Ovary (tissue), 7 donors: ENCODE measurements at regions not wholly inside any gene's neighbourhood (a gene's known extent, or its start where the extent isn't known, plus 50 kb on each side); places are given as distances from the start of the nearest gene placed in this dataset.

Experiments used
- DNase-seq, 5 donors: peaks; one replicate each; pipeline ENCODE4 v3.0.0-alpha.2; 2019 to 2020
- H3K27ac ChIP-seq, 2 donors: fragments of 200-600 bp; one replicate each; pipeline versions ENCODE4 v1.5.1 to v1.8.0; 2019 to 2022
- H3K27me3 ChIP-seq: fragments of 200-600 bp; one replicate; pipeline ENCODE4 v1.8.0; 2022
- H3K36me3 ChIP-seq: fragments of 200-600 bp; sonication (generic); one replicate; pipeline ENCODE4 v1.5.1; 2019
- H3K4me1 ChIP-seq: one replicate; pipeline ENCODE4 v1.8.1; 2013; ENCODE audit warnings: mild to moderate bottlenecking, moderate library complexity; ENCODE audit not compliant: insufficient read depth
- H3K4me3 ChIP-seq: fragments of 200-600 bp; sonication (generic); one replicate; pipeline ENCODE4 v1.5.1; 2017
- H3K9me3 ChIP-seq, 2 donors: fragments of 200-600 bp in 1 of 2; sonication (generic) in 1 of 2; one replicate each; pipeline versions ENCODE4 v1.5.1 to v1.8.1; 2013 to 2019; ENCODE audit warnings: mild to moderate bottlenecking in 1 of 2, moderate library complexity in 1 of 2
- CTCF ChIP-seq, 3 donors: fragments of 450-650 bp in 2 of 3; fragments of 200-600 bp in 1 of 3; IDR thresholded peaks; one replicate each; pipeline versions ENCODE4 v1.5.1 to v1.8.0; 2016 to 2022; ENCODE audit warnings: antibody characterized with exemption in 3 of 3, mild to moderate bottlenecking in 1 of 3
- EP300 ChIP-seq: sonication (generic); formaldehyde crosslinking; IDR thresholded peaks from one replicate; pipeline ENCODE4 v1.6.1; 2017; ENCODE audit warnings: antibody characterized with exemption
- POLR2A ChIP-seq: fragments of 450-650 bp; IDR thresholded peaks from one replicate; pipeline ENCODE4 v1.6.1; 2017; ENCODE audit warnings: antibody characterized with exemption, mild to moderate bottlenecking, moderate library complexity
- WGBS, 3 donors: extraction: QIAGEN DNeasy Blood & Tissue Kit in 1 of 3; methylation state at CpG; one replicate each; pipeline versions ENCODE4 v1.1.5 to v1.1.7; 2013 to 2017; 5-methylcytosine and 5-hydroxymethylcytosine counted together
- intact Hi-C, 4 donors: fragments of 100-400 bp; cut with DNase I; formaldehyde crosslinking; loops; one replicate each; pipeline versions ENCODE4 v1.11.0 to v1.15.1; 2022 to 2023
- donor health status: DM: no; HTN: no; CAD: no; lungs with moderate emphysema.
- donor health status: DM: no; HTN: no; CAD: no.
- donor health status: Bipolar disorder and iron deficiency.
- donor health status: DM: no; HTN: no; CAD: no.
- donor health status: DM: yes; HTN: yes; CAD: no.

DNA sequence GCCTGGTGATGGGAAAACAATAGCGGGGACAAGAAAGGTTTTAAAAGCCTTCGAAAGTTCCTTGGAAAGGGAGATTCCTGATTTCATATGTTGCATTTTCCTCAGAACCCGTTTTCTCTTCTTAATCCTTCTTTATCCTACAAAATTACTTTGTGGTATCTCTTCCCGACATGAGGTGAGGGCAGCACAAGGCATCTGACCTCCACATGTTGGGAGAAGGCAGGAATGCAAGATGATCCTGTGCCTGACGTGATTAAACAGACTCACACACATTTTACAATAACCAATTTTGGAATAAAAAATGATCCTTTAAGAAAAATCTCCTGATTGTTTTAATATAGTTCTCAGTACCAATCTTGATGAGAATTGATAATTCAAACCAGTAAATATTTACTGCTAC lies 153.3 kb upstream of the MKLN1 start:
- intact Hi-C loops: no loop called here

GRCh38 chr7:131174855-131175254 lies 152.8 kb upstream of the MKLN1 start:
- H3K4me1 ChIP-seq: no peaks in the 10 kb centered on the region
- no peak for DNase-seq
- no peak overlapping the region for H3K4me3 ChIP-seq
- H3K36me3 ChIP-seq: no peaks in the 10 kb centered on the region
- TF ChIP-seq EP300: no peak
- no peak for TF ChIP-seq POLR2A
- TF ChIP-seq CTCF (IDR thresholded peaks at IDR 0.05): no peak
- H3K27me3 ChIP-seq: no peaks in the 10 kb centered on the region
- no peaks in the 10 kb centered on the region for H3K9me3 ChIP-seq
- H3K27ac ChIP-seq: no peak overlapping the region
- intact Hi-C loops: no loop called here

More for the DNA sequence above, 153.3 kb upstream of the MKLN1 start:
- DNase-seq: no peak
- no peaks in the 10 kb centered on the region for H3K27me3 ChIP-seq
- no peaks in the 10 kb centered on the region for H3K36me3 ChIP-seq
- no peaks in the 10 kb centered on the region for H3K9me3 ChIP-seq
- H3K27ac ChIP-seq: no peak overlapping the region
- TF ChIP-seq CTCF (IDR thresholded peaks at IDR 0.05) (no peak), POLR2A (no peak), EP300 (no peak)
- no peak overlapping the region for H3K4me3 ChIP-seq
- WGBS, 3 donors: 77 to 86% (median 80%) methylated on average over 5 of the region's 5 CpGs
- H3K4me1 ChIP-seq: no peaks in the 10 kb centered on the region

DNA sequence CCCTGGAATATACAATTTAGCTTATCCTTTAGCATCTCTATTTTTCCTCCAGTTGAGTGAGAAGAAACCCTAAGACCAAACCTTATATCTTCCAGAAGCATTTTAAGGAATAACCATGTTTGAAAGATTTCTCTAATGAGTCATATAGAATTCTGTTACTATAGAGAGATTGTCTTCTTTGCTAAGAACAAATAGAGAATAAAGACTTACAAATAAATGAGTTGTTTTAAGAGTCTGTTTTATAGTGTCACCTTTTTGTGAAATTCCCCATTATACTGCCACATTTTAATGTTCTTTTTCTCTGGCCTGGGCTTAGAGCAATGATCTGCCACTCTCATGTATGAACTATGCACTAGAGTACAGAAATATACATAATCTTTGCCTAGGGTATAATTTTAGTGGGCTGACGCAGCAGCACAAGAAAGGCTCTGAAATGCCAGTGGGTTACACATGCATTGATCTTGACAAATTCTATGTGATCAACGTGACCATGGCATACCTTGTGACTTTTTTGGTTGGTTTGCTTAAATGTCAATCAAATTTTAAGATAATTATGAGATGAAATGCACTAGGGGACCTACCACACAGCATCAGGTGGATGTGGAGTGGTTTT lies 145.1 kb upstream of the MKLN1 start:
- H3K27ac ChIP-seq: no peak overlapping the region
- 76 to 91% (median 79%) methylated on average over 2 of the region's 2 CpGs for WGBS, 3 donors
- no peaks in the 10 kb centered on the region for H3K36me3 ChIP-seq
- no peak overlapping the region for H3K4me3 ChIP-seq
- TF ChIP-seq EP300: no peak
- TF ChIP-seq CTCF (IDR thresholded peaks at IDR 0.05): no peak
- TF ChIP-seq POLR2A: no peak
- H3K27me3 ChIP-seq: no peaks in the 10 kb centered on the region
- H3K4me1 ChIP-seq: no peaks in the 10 kb centered on the region
- intact Hi-C loops: no loop called here
- no peaks in the 10 kb centered on the region for H3K9me3 ChIP-seq
- DNase-seq: no peak

GRCh38 chr7:131183072-131183471 lies 144.6 kb upstream of the MKLN1 start:
- intact Hi-C loops: no loop called here
- WGBS, 3 donors: 84 to 90% (median 84%) methylated on average over 2 of the region's 2 CpGs
- no peaks in the 10 kb centered on the region for H3K4me1 ChIP-seq
- no peak for DNase-seq
- H3K36me3 ChIP-seq: no peaks in the 10 kb centered on the region
- H3K9me3 ChIP-seq: no peaks in the 10 kb centered on the region
- H3K27ac ChIP-seq: no peak overlapping the region
- TF ChIP-seq POLR2A (no peak), CTCF (IDR thresholded peaks at IDR 0.05) (no peak), EP300 (no peak)
- H3K27me3 ChIP-seq: no peaks in the 10 kb centered on the region
- no peak overlapping the region for H3K4me3 ChIP-seq
